Naive thymus-derived CD4-positive, alpha-beta T cell (primary cell): ENCODE measurements at regions not wholly inside any gene's neighbourhood (a gene's known extent, or its start where the extent isn't known, plus 50 kb on each side); places are given as distances from the start of the nearest gene placed in this dataset.

ENCODE experiments used
- ATAC-seq: fragments of 150-1000 bp; cut with Tn5 transposase; 2 replicates; pipeline ENCODE4 v1.10.0; 2021; ENCODE audit warnings: mild to moderate bottlenecking, moderate library complexity
- CTCF ChIA-PET: fragments of 350-600 bp; sonication (Branson Sonifier 250); formaldehyde crosslinking; loops from one replicate; lab custom pipeline; 2021; ENCODE audit warnings: antibody characterized with exemption; lab: Charles Lee
- POLR2A ChIA-PET: fragments of 350-600 bp; sonication (Branson Sonifier 250); formaldehyde crosslinking; loops from one replicate; lab custom pipeline; 2021; ENCODE audit warnings: antibody characterized with exemption, inconsistent platforms; lab: Charles Lee
- DNase-seq, 9 donors: peaks; one replicate each; pipeline versions ENCODE4 v3.0.0 to v3.0.0-alpha.2; 2020 to 2022; ENCODE audit warnings: mixed read lengths in 1 of 9
- H3K27ac ChIP-seq: one replicate; pipeline ENCODE4 v1.7.0; 2013; ENCODE audit warnings: mild to moderate bottlenecking, low read depth, low read length, moderate library complexity
- H3K27me3 ChIP-seq, 2 donors: one replicate each; pipeline ENCODE4 v1.7.0; 2013; ENCODE audit warnings: low read length in 2 of 2, mild to moderate bottlenecking in 2 of 2, moderate library complexity in 2 of 2; ENCODE audit not compliant: control insufficient read depth in 2 of 2, insufficient read depth in 2 of 2
- H3K36me3 ChIP-seq, 3 experiments: 1 replicate in 2 of 3; 2 replicates in 1 of 3; pipeline ENCODE4 v1.7.0; 2013; ENCODE audit warnings: low read length in 3 of 3, mild to moderate bottlenecking in 3 of 3, moderate library complexity in 1 of 3; ENCODE audit not compliant: insufficient read depth in 3 of 3, control insufficient read depth in 2 of 3
- H3K4me1 ChIP-seq, 2 donors: one replicate each; pipeline ENCODE4 v1.7.0; 2013; ENCODE audit warnings: low read length in 2 of 2, mild to moderate bottlenecking in 2 of 2, moderate library complexity in 1 of 2; ENCODE audit not compliant: control insufficient read depth in 2 of 2, insufficient read depth in 2 of 2
- H3K4me3 ChIP-seq: 2 replicates; pipeline ENCODE4 v1.7.0; 2013; ENCODE audit warnings: mild to moderate bottlenecking, low read length
- H3K9me3 ChIP-seq, 3 experiments: 1 replicate in 2 of 3; 2 replicates in 1 of 3; pipeline ENCODE4 v1.7.0; 2013; ENCODE audit warnings: low read length in 3 of 3; ENCODE audit not compliant: control insufficient read depth in 2 of 3
- H3K27ac Mint-ChIP-seq, 9 donors: one replicate each; pipeline ENCODE4 v1.8.0; 2020 to 2022; ENCODE audit warnings: mixed read lengths in 9 of 9, mild to moderate bottlenecking in 8 of 9, moderate library complexity in 5 of 9, inconsistent platforms in 2 of 9
- H3K27me3 Mint-ChIP-seq, 5 donors: one replicate each; pipeline ENCODE4 v1.8.0; 2021 to 2022; ENCODE audit warnings: mixed read lengths in 5 of 5, mild to moderate bottlenecking in 1 of 5
- H3K36me3 Mint-ChIP-seq, 5 donors: one replicate each; pipeline ENCODE4 v1.8.0; 2020 to 2022; ENCODE audit warnings: mixed read lengths in 5 of 5, mild to moderate bottlenecking in 3 of 5, inconsistent platforms in 1 of 5
- H3K4me1 Mint-ChIP-seq, 7 donors: one replicate each; pipeline ENCODE4 v1.8.0; 2020 to 2022; ENCODE audit warnings: mixed read lengths in 7 of 7, mild to moderate bottlenecking in 3 of 7, inconsistent platforms in 1 of 7
- H3K4me3 Mint-ChIP-seq, 10 donors: one replicate each; pipeline ENCODE4 v1.8.0; 2020 to 2022; ENCODE audit warnings: mild to moderate bottlenecking in 10 of 10, mixed read lengths in 10 of 10, moderate library complexity in 6 of 10, inconsistent platforms in 2 of 10
- H3K9me3 Mint-ChIP-seq, 11 donors: one replicate each; pipeline ENCODE4 v1.8.0; 2020 to 2022; ENCODE audit warnings: mixed read lengths in 11 of 11, mild to moderate bottlenecking in 4 of 11, inconsistent platforms in 1 of 11, moderate library complexity in 1 of 11
- intact Hi-C, 2 donors: fragments of 100-400 bp; cut with micrococcal nuclease; formaldehyde crosslinking; loops; one replicate each; pipeline ENCODE4 v1.15.1; 2023

DNA sequence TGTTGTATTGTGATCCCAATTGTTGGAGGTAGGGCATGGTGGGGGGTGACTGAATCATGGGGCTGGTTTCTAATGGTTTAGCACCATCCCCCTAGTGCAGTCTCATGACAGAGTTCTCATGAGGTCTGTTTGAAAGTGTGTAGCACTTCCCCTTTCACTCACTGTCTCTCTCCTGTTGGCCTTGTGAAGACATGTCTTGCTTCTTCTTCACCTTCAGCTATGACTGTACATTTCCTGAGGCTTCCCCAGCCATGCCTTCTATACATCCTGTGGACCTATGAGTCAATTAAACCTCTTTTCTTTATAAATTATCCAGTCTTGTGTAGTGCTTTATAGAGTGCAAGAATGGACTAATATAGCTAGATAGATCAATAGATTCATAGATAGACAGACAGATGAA is 230.0 kb downstream of the MAGEE1 start:
- H3K9me3 Mint-ChIP-seq, result peaks cover 0 to 11% (median 6%) of the 10 kb centered on the region in 11 donors
- H3K4me3 Mint-ChIP-seq, result no peak overlapping the region
- intact Hi-C loops, result no loop called here
- no peak overlapping the region for H3K27ac ChIP-seq
- H3K4me1 Mint-ChIP-seq, result no peaks in the 10 kb centered on the region
- ChIA-PET POLR2A (no interaction called here), CTCF (no interaction called here)
- H3K36me3 ChIP-seq, result no peaks in the 10 kb centered on the region
- H3K9me3 ChIP-seq, result no peaks in the 10 kb centered on the region
- no peaks in the 10 kb centered on the region for H3K27me3 Mint-ChIP-seq
- no peaks in the 10 kb centered on the region for H3K4me1 ChIP-seq
- no peaks in the 10 kb centered on the region for H3K27me3 ChIP-seq
- no peak overlapping the region for H3K27ac Mint-ChIP-seq
- no peak for DNase-seq
- no peak overlapping the region for H3K4me3 ChIP-seq
- ATAC-seq, result no peak
- no peaks in the 10 kb centered on the region for H3K36me3 Mint-ChIP-seq
